Stromal cell of bone marrow (primary cell): ENCODE measurements at regions not wholly inside any gene's neighbourhood (a gene's known extent, or its start where the extent isn't known, plus 50 kb on each side); places are given as distances from the start of the nearest gene placed in this dataset.

ENCODE experiments used
- DNase-seq: peaks from one replicate; pipeline ENCODE4 v3.0.0-alpha.2; 2012; ENCODE audit warnings: low read depth

DNA sequence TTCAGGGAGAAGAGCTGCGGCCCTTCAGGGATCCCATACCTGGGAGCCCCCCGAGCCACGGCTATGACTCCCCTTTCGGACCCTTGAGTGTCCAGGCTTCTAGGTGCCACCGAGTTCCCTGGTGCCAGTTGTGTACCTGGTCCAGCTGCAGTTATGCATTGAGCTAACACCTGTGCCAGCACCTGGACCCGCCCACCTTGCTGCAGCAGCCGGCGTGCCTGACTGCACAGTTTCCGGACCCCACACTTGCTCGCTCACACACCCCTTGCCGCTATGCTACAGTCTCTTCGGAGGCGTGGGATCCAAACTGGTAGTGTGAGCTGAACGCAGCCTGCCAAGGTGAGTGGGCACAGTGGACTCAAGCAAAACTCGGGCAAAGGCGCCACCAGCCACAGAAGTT lies 284.5 kb upstream of the ROBO1 start:
- DNase-seq: no peak

- DNase-seq: no peak
Measured at GRCh38 chr3:80051602-80051962, 283.8 kb upstream of the ROBO1 start.

DNA sequence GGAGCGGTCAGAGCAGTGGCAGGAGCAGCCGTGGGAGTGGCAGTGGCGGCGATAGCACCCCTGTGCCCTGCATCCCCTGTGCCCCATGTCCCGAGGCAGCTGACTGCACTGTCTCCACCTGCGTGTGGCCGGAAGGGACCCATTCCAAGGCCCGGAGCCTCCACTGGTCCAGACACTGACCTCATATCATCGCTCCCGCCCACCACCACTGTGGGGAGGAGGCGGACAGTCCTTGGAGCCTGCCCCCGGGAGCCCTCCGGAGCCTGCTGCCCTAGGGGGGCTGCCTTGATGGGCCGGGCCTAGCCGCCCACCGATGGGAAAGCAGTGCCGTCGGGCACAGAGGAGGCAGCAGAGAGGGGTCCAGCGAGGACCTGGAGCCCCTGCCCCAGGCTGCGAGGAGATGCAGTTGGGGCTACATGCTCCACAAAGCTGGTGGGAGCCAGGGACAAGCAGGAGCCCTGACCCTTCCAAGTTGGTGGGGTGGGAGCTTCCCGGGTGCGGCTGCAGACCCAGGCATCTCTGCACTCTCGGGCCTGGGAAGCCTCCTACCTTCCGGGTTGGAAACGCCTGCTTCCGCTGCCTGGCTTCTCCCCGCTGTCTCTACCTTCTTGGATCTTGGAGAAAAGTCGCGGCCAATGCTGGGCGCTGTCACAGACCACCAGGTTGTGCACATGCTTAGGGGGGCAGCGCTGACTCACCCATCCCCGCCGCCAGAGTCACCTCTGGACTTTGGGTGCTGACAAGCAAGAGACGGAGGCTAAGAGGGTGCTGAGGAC lies 283.2 kb upstream of the ROBO1 start:
- DNase-seq: no peak

- DNase-seq: no peak
Measured at GRCh38 chr3:80043226-80043625, 275.4 kb upstream of the ROBO1 start.

DNA sequence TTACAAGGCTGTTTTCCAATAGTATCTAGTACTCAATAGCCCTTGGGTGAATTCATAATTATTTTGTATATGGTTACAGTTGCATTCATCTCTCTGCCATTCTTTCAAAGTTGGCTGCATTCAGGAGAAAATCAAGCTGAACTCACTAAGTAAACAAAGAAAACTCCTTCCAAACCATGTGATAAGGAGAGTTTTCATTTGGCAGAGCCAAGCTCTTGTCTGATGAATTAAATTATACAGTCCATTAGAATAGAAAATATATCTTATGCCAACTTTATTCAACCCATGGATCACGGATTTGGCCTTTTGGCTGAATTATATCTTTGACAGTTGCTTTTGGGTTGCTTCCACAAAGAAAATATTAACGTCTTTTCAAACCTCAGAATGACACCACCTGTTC lies 272.3 kb upstream of the ROBO1 start:
- DNase-seq: no peak

- no peak for DNase-seq
Measured at GRCh38 chr3:80036176-80036575, 268.4 kb upstream of the ROBO1 start.

- DNase-seq: no peak
Measured at GRCh38 chr3:80035021-80035420, 267.2 kb upstream of the ROBO1 start.

DNA sequence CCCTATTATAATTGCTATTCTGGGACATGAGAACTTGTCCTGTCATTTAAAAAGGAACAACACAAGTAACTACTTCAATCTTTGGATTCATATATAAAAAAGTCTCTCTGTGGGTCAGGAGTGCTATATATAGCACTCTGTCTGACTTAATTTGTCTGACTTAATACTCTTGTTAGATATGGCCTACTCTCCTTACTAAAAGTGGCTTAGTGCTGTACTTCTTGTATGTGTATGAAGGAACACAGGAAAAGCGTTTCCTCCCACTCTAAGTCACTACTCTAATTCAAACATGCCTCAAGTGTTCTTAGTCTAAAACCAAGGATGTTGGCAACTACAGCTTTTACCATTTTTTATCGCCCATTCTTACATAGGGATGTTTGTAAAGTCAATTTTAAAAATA lies 255.2 kb upstream of the ROBO1 start:
- no peak for DNase-seq

GRCh38 chr3:80018375-80018774 lies 250.6 kb upstream of the ROBO1 start:
- no peak for DNase-seq

DNA sequence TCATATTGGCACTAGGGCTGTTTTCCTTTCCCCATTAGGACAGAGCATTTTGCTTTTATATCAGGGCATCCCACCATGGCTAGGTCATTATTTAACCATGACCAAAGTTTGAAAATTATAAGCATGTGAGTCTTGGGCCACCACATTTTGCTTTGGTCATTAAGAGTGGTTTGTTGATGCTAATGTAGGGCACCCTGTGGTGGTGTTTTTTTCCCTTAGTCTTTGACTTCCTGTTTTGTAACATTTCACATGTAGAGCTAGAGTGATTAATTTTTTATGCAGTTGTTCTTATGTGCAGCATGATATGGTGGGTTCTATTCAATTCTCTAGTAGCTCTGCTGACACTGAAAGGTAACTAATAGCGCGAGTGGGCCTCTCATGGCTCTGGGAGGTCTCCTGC lies 249.6 kb upstream of the ROBO1 start:
- no peak for DNase-seq

DNA sequence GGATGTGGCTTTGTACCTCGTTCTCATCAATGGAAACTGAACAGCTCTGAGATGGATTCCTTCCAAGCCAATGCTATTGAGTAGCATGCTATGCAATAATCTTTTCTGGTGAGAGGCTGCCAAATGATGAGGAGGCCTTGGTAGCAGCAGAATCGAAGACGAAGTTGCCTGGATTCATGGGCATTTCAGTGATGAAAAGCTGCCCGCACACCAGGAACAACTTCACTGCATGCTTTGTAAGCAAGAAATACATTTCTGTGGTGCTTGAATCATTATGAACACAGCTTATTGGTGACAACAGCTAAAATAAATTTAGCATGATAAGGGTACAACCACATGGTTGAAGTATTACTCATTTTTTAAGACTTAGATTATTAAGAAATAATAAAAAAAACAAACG lies 246.8 kb upstream of the ROBO1 start:
- DNase-seq: no peak

DNA sequence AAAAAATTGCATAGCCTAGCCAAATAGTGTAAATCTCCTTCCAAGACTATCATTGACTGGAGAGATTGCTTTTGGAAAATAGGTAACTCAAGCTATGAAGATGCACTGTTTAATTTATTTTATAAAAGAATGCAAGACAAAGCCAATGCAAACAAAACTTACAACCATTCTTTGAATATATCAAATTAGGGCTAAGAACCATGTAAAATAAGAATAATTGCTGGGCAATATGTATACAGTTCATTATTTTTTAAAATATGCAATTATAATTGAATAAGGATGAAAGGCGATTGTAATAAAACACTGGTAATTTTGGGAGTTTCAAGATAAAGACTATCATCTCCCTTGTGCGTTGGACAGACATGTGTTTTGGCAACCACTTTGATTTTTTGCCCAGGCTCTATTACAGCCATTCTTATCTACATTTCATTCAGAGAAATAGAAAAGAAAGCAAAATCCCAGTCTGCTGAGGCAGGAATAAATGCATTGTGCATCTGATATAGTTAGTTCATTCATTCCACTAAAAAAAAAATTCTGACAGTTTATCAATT lies 242.3 kb upstream of the ROBO1 start:
- DNase-seq: no peak

- DNase-seq: no peak
Measured at GRCh38 chr3:80007522-80007921, 239.7 kb upstream of the ROBO1 start.

DNA sequence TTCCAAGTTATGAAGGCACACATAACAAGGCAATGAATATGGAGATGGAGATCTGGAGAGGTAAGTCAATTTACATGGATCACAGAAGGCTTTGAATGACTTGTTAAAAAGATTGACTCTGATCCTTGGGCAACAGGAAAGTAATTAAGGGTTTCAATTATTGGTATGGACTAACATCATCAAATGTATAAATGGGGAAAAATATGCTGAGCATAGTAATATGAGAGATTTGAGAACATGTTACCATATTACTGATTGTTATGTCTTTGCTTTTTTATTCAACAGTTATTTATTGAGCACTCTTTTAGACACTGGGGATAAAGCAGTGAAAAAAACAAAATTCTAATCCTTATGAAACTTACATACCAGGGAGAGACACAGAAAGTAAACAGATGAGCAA lies 238.5 kb upstream of the ROBO1 start:
- DNase-seq: no peak

DNA sequence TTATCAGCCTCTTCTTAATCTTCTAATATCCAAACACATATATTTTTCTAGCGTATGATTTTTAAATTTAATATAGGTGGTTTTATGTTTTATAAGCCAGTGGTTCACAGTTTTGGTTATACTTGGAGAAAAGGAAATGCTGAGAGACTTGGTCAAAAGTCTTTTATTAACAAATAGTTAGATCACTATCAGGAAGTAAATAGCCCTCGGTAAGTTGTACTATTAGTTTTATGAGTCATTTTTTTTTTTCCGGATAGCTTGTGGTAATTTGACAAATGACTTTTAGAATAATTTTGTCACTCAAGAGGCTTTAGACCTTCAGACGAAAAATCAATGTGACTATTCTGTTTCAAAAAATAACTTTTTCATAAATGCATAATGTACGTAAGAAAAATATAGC lies 232.2 kb upstream of the ROBO1 start:
- DNase-seq: no peak

DNA sequence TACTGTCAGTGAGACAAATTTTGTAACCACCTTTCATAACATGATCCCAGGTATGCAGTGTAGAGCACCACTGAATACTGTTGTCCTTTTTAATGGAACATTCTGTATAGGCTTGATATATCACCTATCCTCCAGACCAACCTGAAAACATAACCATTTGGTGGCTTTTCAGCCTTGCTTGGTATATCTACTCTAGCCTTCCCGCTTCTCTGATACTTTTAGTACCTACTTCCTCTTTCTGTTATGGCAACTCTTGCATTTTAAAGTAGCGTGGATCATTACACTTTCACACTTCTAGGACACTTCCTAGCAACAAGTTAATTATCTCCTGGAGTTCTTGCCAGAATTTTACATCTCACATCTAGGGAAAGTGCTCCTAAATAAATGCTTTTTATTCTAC lies 226.6 kb upstream of the ROBO1 start:
- no peak for DNase-seq

- DNase-seq: no peak
Measured at GRCh38 chr3:79986338-79986737, 218.5 kb upstream of the ROBO1 start.

- no peak for DNase-seq
Measured at GRCh38 chr3:79985816-79986215, 218.0 kb upstream of the ROBO1 start.

GRCh38 chr3:79983118-79983517 lies 215.3 kb upstream of the ROBO1 start:
- DNase-seq: no peak

DNA sequence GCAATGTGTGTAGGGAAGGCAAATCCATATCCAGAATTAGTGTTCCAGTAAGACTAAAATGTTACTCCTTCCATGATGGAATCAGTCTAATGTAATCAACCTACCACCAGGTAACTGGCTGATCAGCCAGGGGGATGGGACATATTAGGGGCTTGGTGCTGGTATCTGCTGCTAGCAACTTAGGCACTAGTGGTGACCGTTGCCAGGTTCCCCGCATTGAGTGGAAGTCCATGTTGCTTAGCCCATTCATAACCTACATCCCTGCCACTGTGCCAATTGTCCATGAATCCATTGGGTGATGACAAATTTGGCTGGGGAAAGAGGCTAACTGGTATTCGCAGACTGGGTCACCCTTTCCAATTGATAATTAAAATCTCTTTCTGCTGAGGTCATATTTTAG lies 212.2 kb upstream of the ROBO1 start:
- no peak for DNase-seq

GRCh38 chr3:79976466-79976865 lies 208.7 kb upstream of the ROBO1 start:
- no peak for DNase-seq

- no peak for DNase-seq
Measured at GRCh38 chr3:79973917-79974595, 206.3 kb upstream of the ROBO1 start.

DNA sequence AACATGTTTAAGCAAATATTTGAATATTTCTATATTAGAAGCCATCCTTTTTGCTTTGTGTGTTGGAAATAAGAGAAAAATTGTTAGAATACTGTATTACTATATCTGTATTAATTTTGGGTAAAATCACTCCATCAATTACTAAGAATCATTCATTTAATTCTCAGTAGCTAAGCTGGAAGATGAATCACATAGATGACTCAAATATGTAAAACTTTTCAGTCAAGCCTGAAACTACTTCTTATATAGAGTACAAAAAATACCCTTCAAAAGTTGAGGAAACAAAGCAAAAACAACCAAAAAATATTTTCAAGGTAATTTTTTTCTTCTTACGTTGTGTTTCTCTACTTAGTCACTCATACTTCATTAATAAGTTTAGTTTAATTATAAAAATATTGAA lies 205.7 kb upstream of the ROBO1 start:
- DNase-seq: no peak

DNA sequence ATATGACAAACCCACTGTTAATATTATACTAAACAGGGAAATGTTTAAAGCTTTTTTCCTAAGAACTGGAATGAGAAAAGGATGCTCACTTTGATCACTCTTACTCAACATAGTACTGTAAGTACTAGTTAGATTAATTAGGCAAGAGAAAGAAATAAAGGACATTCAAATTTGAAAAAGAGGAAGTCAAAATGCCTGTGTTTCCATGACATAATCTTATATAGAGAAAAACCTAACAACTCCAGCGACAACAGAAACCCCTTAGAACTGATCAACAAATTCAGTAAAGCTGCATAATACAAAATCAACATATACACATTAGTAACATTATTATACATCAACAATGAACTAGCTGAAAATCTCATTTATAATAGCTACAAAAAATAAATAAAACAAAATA lies 200.6 kb upstream of the ROBO1 start:
- no peak for DNase-seq
